ENCODE measurements at regions not wholly inside any gene's neighbourhood (a gene's known extent, or its start where the extent isn't known, plus 50 kb on each side); places are given as distances from the start of the nearest gene placed in this dataset.
A peak's percentile ranks its signal among the peaks of the same experiment; 100 is the strongest.

- no peak overlapping the region for H3K4me3 Mint-ChIP-seq (ENCODE audit: unreplicated experiment)
- no peak for DNase-seq (ENCODE audit: extremely low spot score, unreplicated experiment)
- H3K9me3 Mint-ChIP-seq (ENCODE audit: unreplicated experiment): no peaks in the 10 kb centered on the region
- no peak for TF ChIP-seq CTCF (IDR thresholded peaks at IDR 0.05)
- H3K27ac Mint-ChIP-seq (ENCODE audit: unreplicated experiment): no peak overlapping the region
- no peaks in the 10 kb centered on the region for H3K27me3 Mint-ChIP-seq (ENCODE audit: unreplicated experiment)
- peaks cover 31% of the 10 kb centered on the region for H3K4me1 Mint-ChIP-seq (ENCODE audit: unreplicated experiment)
- no peaks in the 10 kb centered on the region for H3K36me3 Mint-ChIP-seq (ENCODE audit: unreplicated experiment)
Observed at GRCh38 chr9:109914280-109915027, 134.5 kb downstream of the PALM2AKAP2 start.

- peaks cover 33% of the 10 kb centered on the region for H3K4me1 Mint-ChIP-seq (ENCODE audit: unreplicated experiment)
- no peak overlapping the region for H3K27ac Mint-ChIP-seq (ENCODE audit: unreplicated experiment)
- H3K9me3 Mint-ChIP-seq (ENCODE audit: unreplicated experiment): no peaks in the 10 kb centered on the region
- TF ChIP-seq CTCF (IDR thresholded peaks at IDR 0.05): no peak
- H3K4me3 Mint-ChIP-seq (ENCODE audit: unreplicated experiment): no peak overlapping the region
- H3K27me3 Mint-ChIP-seq (ENCODE audit: unreplicated experiment): no peaks in the 10 kb centered on the region
- no peak for DNase-seq (ENCODE audit: extremely low spot score, unreplicated experiment)
- no peaks in the 10 kb centered on the region for H3K36me3 Mint-ChIP-seq (ENCODE audit: unreplicated experiment)
Observed at GRCh38 chr9:109916316-109916715, 136.3 kb downstream of the PALM2AKAP2 start.

- peak overlapping the region; percentile 28 for H3K4me3 Mint-ChIP-seq (ENCODE audit: unreplicated experiment)
- peaks cover 30% of the 10 kb centered on the region for H3K4me1 Mint-ChIP-seq (ENCODE audit: unreplicated experiment)
- H3K27ac Mint-ChIP-seq (ENCODE audit: unreplicated experiment): peak overlapping the region; percentile 76
- no peak for DNase-seq (ENCODE audit: extremely low spot score, unreplicated experiment)
- no peaks in the 10 kb centered on the region for H3K27me3 Mint-ChIP-seq (ENCODE audit: unreplicated experiment)
- H3K9me3 Mint-ChIP-seq (ENCODE audit: unreplicated experiment): no peaks in the 10 kb centered on the region
- TF ChIP-seq CTCF (IDR thresholded peaks at IDR 0.05): no peak
- no peaks in the 10 kb centered on the region for H3K36me3 Mint-ChIP-seq (ENCODE audit: unreplicated experiment)
Observed at GRCh38 chr9:109918339-109919163, 138.6 kb downstream of the PALM2AKAP2 start.

- Mint-ChIP-seq H3K36me3 (ENCODE audit: unreplicated experiment) (peaks cover 3% of the 10 kb centered on the region), H3K4me1 (ENCODE audit: unreplicated experiment) (peaks cover 27% of the 10 kb centered on the region), H3K4me3 (ENCODE audit: unreplicated experiment) (no peak overlapping the region), H3K9me3 (ENCODE audit: unreplicated experiment) (no peaks in the 10 kb centered on the region), H3K27me3 (ENCODE audit: unreplicated experiment) (no peaks in the 10 kb centered on the region), H3K27ac (ENCODE audit: unreplicated experiment) (peak overlapping the region; percentile 11)
- TF ChIP-seq CTCF (IDR thresholded peaks at IDR 0.05): no peak
- DNase-seq (ENCODE audit: extremely low spot score, unreplicated experiment): no peak
Observed at GRCh38 chr9:109919736-109920408, 139.9 kb downstream of the PALM2AKAP2 start.

All from osteocyte (in vitro differentiated cells).